ENCODE measurements at regions not wholly inside any gene's neighbourhood (a gene's known extent, or its start where the extent isn't known, plus 50 kb on each side); places are given as distances from the start of the nearest gene placed in this dataset.

DNA sequence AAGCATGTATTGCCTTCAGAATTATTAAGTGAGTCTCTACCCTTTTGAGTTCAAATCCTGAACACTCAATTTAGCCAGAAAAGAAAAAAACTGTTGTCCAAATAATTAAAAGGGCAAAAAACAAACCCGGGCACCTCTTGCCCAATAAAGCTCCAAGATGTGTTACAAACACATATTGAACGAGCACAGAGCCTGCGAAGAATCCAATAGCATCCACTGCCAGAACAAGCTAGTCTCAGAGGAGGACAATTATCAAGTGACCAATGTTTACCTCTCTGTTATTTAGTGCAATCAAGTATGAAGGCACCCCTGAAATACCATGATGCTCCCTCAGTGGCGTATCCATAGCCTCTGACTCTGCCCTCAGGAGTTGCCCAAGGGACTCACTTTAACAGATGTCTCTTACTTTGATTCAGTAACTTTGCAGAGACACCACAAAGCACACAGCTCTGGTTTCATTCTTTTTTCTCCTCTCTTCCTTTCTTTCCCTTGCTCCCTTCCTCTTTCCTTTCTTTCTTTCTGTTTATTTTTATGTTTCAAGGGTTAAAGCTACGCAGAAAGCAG lies 93.5 kb upstream of the SPATS2L start:
- H3K36me3 ChIP-seq (ENCODE audit: control insufficient read depth in 3 of 3, insufficient read depth in 3 of 3, low read length in 3 of 3), result no peaks in the 10 kb centered on the region
- no peak overlapping the region for H3K9ac ChIP-seq (ENCODE audit: low read depth in 1 of 3, low read length in 3 of 3)
- H3K27me3 ChIP-seq (ENCODE audit: control insufficient read depth in 3 of 3, insufficient read depth in 3 of 3, low read length in 3 of 3), result peaks cover 0 to 2% (median 0%) of the 10 kb centered on the region in 3 donors
- H3K4me3 ChIP-seq (ENCODE audit: low read length in 3 of 3), result no peak overlapping the region
- no peaks in the 10 kb centered on the region for H3K4me1 ChIP-seq (ENCODE audit: control insufficient read depth in 3 of 3, insufficient read depth in 3 of 3, low read length in 3 of 3)
- no peak overlapping the region for H3K27ac ChIP-seq (ENCODE audit: low read depth, low read length)
- H3K9me3 ChIP-seq (ENCODE audit: control insufficient read depth in 3 of 3, low read length in 3 of 3), result peaks cover 0 to 2% (median 0%) of the 10 kb centered on the region in 3 donors

DNA sequence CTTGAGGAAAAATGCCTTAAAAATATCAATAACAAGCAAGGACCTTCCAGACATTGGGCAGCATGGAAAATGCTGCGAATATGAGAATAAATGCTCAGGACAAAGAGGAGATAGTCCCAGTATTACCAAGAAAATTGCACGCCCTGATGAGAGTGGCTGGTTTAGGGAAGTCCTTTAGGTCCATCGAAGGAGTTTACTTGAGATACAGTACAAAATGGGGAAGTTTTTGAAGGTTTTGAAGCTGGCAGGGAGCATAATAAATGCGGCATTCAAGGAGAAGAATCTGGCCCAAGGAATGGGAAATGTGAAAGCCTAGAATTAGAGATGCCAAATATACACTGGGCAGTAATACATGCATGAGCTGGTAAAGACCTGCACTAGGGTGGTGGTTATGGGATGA lies 90.2 kb upstream of the SPATS2L start:
- Histone ChIP-seq H3K9ac (ENCODE audit: low read depth in 1 of 3, low read length in 3 of 3) (no peak overlapping the region), H3K27ac (ENCODE audit: low read depth, low read length) (no peak overlapping the region), H3K9me3 (ENCODE audit: control insufficient read depth in 3 of 3, low read length in 3 of 3) (no peaks in the 10 kb centered on the region), H3K4me3 (ENCODE audit: low read length in 3 of 3) (no peak overlapping the region), H3K36me3 (ENCODE audit: control insufficient read depth in 3 of 3, insufficient read depth in 3 of 3, low read length in 3 of 3) (no peaks in the 10 kb centered on the region), H3K27me3 (ENCODE audit: control insufficient read depth in 3 of 3, insufficient read depth in 3 of 3, low read length in 3 of 3) (no peaks in the 10 kb centered on the region), H3K4me1 (ENCODE audit: control insufficient read depth in 3 of 3, insufficient read depth in 3 of 3, low read length in 3 of 3) (no peaks in the 10 kb centered on the region)

DNA sequence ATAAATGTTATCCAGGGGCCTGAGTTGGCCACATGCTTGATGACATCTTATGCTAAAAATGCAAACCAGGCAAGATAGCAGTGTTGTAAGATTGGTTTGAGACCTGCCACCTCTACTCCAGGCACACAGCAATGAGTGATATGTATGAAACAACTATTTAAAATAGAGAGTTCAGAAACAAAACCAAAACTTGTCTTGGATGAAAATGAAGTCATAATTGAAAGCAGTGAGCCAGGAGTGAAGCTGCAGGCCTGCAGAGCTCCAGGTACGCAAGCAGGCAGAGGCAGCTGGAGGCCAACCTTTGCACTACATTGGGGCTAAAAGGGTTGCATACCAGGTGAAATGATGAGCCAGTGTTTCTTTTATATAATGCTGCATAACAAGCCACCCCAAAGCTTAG lies 89.2 kb upstream of the SPATS2L start:
- H3K9ac ChIP-seq (ENCODE audit: low read depth in 1 of 3, low read length in 3 of 3), result no peak overlapping the region
- H3K27ac ChIP-seq (ENCODE audit: low read depth, low read length), result no peak overlapping the region
- H3K27me3 ChIP-seq (ENCODE audit: control insufficient read depth in 3 of 3, insufficient read depth in 3 of 3, low read length in 3 of 3), result no peaks in the 10 kb centered on the region
- no peak overlapping the region for H3K4me3 ChIP-seq (ENCODE audit: low read length in 3 of 3)
- no peaks in the 10 kb centered on the region for H3K9me3 ChIP-seq (ENCODE audit: control insufficient read depth in 3 of 3, low read length in 3 of 3)
- H3K36me3 ChIP-seq (ENCODE audit: control insufficient read depth in 3 of 3, insufficient read depth in 3 of 3, low read length in 3 of 3), result no peaks in the 10 kb centered on the region
- H3K4me1 ChIP-seq (ENCODE audit: control insufficient read depth in 3 of 3, insufficient read depth in 3 of 3, low read length in 3 of 3), result no peaks in the 10 kb centered on the region

DNA sequence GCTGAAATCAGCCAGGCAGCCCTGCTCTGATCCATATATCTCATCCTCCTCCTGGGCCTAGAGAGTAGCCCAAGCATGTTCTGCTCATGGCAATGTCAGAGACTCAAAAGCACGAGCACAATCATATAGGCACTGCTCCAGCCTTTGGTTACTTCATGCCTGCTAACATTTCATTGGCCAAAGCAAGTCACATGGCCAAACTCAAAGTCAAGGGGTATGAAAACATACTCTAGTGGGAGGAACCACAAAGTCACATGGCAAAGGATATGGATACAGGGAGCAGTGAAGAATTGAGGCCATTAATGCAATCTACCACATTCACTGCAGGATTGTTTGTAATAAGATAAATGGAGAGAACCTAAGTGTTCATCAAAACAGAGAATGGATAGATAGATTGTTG lies 87.8 kb upstream of the SPATS2L start:
- H3K27ac ChIP-seq (ENCODE audit: low read depth, low read length), result no peak overlapping the region
- no peaks in the 10 kb centered on the region for H3K9me3 ChIP-seq (ENCODE audit: control insufficient read depth in 3 of 3, low read length in 3 of 3)
- H3K27me3 ChIP-seq (ENCODE audit: control insufficient read depth in 3 of 3, insufficient read depth in 3 of 3, low read length in 3 of 3), result no peaks in the 10 kb centered on the region
- no peak overlapping the region for H3K9ac ChIP-seq (ENCODE audit: low read depth in 1 of 3, low read length in 3 of 3)
- H3K4me3 ChIP-seq (ENCODE audit: low read length in 3 of 3), result no peak overlapping the region
- H3K4me1 ChIP-seq (ENCODE audit: control insufficient read depth in 3 of 3, insufficient read depth in 3 of 3, low read length in 3 of 3), result no peaks in the 10 kb centered on the region
- no peaks in the 10 kb centered on the region for H3K36me3 ChIP-seq (ENCODE audit: control insufficient read depth in 3 of 3, insufficient read depth in 3 of 3, low read length in 3 of 3)

DNA sequence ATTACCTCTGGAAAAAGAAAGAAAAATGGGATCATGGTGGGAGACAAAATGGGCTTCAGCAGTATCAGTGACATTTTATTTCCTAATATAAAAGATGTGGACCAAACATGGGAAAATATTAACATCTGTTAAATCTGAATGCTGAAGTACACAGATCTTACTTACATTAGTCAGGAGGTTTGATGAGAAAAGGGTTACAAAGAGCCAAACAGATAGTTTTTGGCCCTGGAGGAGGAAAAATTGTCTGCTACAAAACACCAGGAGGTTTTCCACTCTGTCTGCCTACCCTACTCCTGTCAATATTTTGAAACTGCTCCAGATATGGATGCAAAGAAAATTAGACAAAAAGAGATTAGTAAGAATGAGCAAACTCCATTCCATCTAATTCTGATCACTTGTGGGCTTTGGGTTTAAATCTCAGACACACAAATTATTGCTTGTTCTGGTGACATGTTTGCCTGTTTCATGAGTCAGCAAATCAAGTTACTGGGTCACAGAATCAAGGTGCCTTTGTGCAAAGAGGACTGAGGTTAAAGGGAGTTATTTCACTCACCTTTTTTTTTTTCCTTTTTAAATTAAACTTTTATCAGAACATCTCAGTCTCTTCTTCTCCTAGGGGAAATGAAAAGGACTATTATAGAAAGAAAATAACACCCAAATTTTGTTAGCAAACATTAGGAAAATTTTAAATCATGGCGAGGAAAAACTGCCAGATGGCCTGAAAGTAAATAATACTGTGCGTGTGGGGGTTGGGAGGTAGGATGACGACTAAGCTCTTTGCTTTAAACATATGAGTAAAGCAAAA lies 87.0 kb upstream of the SPATS2L start:
- Histone ChIP-seq H3K4me1 (ENCODE audit: control insufficient read depth in 3 of 3, insufficient read depth in 3 of 3, low read length in 3 of 3) (no peaks in the 10 kb centered on the region), H3K36me3 (ENCODE audit: control insufficient read depth in 3 of 3, insufficient read depth in 3 of 3, low read length in 3 of 3) (no peaks in the 10 kb centered on the region), H3K27me3 (ENCODE audit: control insufficient read depth in 3 of 3, insufficient read depth in 3 of 3, low read length in 3 of 3) (no peaks in the 10 kb centered on the region), H3K9ac (ENCODE audit: low read depth in 1 of 3, low read length in 3 of 3) (no peak overlapping the region), H3K4me3 (ENCODE audit: low read length in 3 of 3) (no peak overlapping the region), H3K9me3 (ENCODE audit: control insufficient read depth in 3 of 3, low read length in 3 of 3) (no peaks in the 10 kb centered on the region), H3K27ac (ENCODE audit: low read depth, low read length) (no peak overlapping the region)

DNA sequence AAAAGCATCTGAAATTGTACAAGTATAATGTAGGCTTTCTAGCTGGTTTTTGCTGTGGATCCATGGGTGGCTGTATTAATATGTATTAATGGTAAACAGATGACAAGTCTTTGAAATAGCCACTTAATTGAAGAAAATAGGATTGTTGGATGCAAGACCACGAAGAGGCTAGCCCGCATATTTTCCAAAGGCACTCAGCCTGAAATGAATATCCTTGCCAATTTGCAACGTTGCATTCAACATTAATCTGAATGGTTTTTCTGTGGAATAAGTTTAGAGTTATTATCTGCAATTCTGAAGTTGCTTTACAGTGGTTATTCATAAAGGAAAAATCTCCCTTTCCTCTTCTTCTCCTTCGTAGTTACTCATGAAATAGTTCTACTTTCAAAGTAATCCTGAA lies 86.2 kb upstream of the SPATS2L start:
- Histone ChIP-seq H3K27ac (ENCODE audit: low read depth, low read length) (no peak overlapping the region), H3K9ac (ENCODE audit: low read depth in 1 of 3, low read length in 3 of 3) (no peak overlapping the region)

DNA sequence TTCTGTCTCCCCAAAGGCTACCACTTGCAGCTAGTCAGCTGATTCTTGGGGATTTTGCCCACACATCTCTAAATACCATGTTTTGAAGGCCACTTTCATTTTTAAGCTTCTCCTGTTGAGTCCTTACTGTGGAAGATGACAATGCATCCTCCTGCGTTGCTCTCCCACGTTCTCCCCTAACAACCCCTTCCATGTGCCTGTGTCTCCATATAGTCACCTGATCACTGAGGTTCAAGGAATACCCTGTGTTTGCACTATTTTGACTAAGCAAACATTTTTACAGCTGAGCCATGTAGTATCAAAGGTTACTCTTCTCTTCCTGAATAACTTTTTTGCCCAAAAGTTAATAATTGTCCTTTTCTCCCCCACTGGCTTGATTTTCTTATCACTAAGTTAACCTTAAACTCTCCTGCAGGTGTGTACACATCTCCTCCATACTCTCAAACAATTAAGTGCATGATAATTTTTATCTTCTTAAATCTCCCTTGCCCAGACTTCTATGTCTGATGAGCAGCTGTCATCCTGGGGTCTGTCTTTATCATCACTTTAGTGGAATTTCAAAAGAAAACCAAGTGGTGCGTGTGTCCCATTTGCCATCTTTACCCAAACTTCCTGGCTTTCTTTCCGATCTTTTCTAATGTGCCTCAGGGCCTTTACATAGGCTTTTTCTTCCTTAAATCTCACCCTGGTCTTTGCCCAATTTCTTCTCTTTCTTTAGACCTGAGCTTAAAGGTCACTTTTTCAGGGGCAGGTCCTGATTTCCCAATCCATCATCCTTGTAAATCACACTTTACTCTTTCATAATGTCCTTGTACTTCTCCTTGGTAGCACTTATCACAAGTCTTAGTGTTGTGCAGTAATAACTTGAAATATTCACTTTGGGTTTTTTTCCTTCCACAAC lies 85.2 kb upstream of the SPATS2L start:
- Histone ChIP-seq H3K9ac (ENCODE audit: low read depth in 1 of 3, low read length in 3 of 3) (no peak overlapping the region), H3K27ac (ENCODE audit: low read depth, low read length) (no peak overlapping the region), H3K4me3 (ENCODE audit: low read length in 3 of 3) (no peak overlapping the region), H3K4me1 (ENCODE audit: control insufficient read depth in 3 of 3, insufficient read depth in 3 of 3, low read length in 3 of 3) (peaks cover 2 to 8% (median 3%) of the 10 kb centered on the region in 3 donors), H3K27me3 (ENCODE audit: control insufficient read depth in 3 of 3, insufficient read depth in 3 of 3, low read length in 3 of 3) (no peaks in the 10 kb centered on the region), H3K9me3 (ENCODE audit: control insufficient read depth in 3 of 3, low read length in 3 of 3) (no peaks in the 10 kb centered on the region), H3K36me3 (ENCODE audit: control insufficient read depth in 3 of 3, insufficient read depth in 3 of 3, low read length in 3 of 3) (no peaks in the 10 kb centered on the region)

More for the DNA sequence above, 86.2 kb upstream of the SPATS2L start:
- no peak overlapping the region for H3K4me3 ChIP-seq (ENCODE audit: low read length in 3 of 3)
- H3K27me3 ChIP-seq (ENCODE audit: control insufficient read depth in 3 of 3, insufficient read depth in 3 of 3, low read length in 3 of 3), result no peaks in the 10 kb centered on the region
- no peaks in the 10 kb centered on the region for H3K9me3 ChIP-seq (ENCODE audit: control insufficient read depth in 3 of 3, low read length in 3 of 3)
- H3K36me3 ChIP-seq (ENCODE audit: control insufficient read depth in 3 of 3, insufficient read depth in 3 of 3, low read length in 3 of 3), result no peaks in the 10 kb centered on the region
- no peaks in the 10 kb centered on the region for H3K4me1 ChIP-seq (ENCODE audit: control insufficient read depth in 3 of 3, insufficient read depth in 3 of 3, low read length in 3 of 3)

DNA sequence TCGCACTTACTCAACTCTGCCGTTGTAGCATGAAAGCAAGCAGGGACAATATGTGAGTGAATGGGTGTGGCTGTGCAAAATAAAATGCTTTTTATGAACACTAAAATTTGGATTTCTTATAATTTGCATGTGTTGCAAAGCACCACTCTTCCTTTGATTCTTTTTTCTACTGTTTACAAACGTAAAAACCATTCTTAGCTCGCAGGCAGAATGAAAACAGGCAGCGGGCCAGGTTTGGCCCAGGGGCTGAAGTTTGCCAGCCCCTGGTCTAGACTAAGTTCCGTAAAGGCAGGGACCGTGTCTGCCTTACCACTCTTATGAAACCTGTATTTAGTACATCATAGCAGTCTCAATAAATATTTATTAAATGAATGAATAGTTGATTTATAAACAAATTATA lies 83.7 kb upstream of the SPATS2L start:
- Histone ChIP-seq H3K9ac (ENCODE audit: low read depth in 1 of 3, low read length in 3 of 3) (no peak overlapping the region), H3K27ac (ENCODE audit: low read depth, low read length) (no peak overlapping the region)

DNA sequence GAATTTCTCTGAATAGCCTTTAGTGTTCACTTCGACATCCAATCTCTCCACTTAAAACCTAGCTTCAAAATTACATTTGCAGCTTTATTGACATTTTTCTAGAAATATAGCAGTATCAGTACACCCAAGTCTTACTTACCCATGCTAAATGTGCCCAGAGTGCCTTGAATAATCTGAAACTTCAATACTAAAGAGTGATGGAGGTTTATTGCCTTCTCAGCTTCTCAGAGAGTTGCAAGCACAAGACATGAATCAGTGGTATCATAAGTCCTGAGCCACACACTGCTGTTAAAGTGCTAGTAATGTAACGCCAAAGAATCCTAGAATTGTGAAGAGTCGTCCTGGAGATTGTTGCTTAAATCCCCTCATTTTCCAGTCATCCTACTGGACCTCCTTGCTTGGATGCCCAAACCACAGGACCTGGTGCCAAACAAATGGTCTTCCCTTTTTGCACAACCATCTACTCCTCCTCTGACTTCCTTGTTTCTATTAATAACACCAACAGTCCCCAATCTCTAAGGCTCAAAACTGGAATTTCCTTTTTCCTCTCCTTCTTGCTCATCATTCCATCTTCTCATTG lies 83.2 kb upstream of the SPATS2L start:
- Histone ChIP-seq H3K4me3 (ENCODE audit: low read length in 3 of 3) (no peak overlapping the region), H3K36me3 (ENCODE audit: control insufficient read depth in 3 of 3, insufficient read depth in 3 of 3, low read length in 3 of 3) (no peaks in the 10 kb centered on the region), H3K4me1 (ENCODE audit: control insufficient read depth in 3 of 3, insufficient read depth in 3 of 3, low read length in 3 of 3) (peaks cover 3 to 12% (median 6%) of the 10 kb centered on the region in 3 donors), H3K27ac (ENCODE audit: low read depth, low read length) (no peak overlapping the region), H3K9me3 (ENCODE audit: control insufficient read depth in 3 of 3, low read length in 3 of 3) (no peaks in the 10 kb centered on the region), H3K27me3 (ENCODE audit: control insufficient read depth in 3 of 3, insufficient read depth in 3 of 3, low read length in 3 of 3) (no peaks in the 10 kb centered on the region), H3K9ac (ENCODE audit: low read depth in 1 of 3, low read length in 3 of 3) (no peak overlapping the region)

More for the DNA sequence above, 83.7 kb upstream of the SPATS2L start:
- H3K27me3 ChIP-seq (ENCODE audit: control insufficient read depth in 3 of 3, insufficient read depth in 3 of 3, low read length in 3 of 3), result no peaks in the 10 kb centered on the region
- no peaks in the 10 kb centered on the region for H3K36me3 ChIP-seq (ENCODE audit: control insufficient read depth in 3 of 3, insufficient read depth in 3 of 3, low read length in 3 of 3)
- H3K4me1 ChIP-seq (ENCODE audit: control insufficient read depth in 3 of 3, insufficient read depth in 3 of 3, low read length in 3 of 3), result peaks cover 3 to 12% (median 6%) of the 10 kb centered on the region in 3 donors
- H3K9me3 ChIP-seq (ENCODE audit: control insufficient read depth in 3 of 3, low read length in 3 of 3), result no peaks in the 10 kb centered on the region
- no peak overlapping the region for H3K4me3 ChIP-seq (ENCODE audit: low read length in 3 of 3)

All from skeletal muscle tissue (tissue), 3 donors.